T1000 (cell line): ENCODE measurements at regions not wholly inside any gene's neighbourhood (a gene's known extent, or its start where the extent isn't known, plus 50 kb on each side); places are given as distances from the start of the nearest gene placed in this dataset.

Experiments used
- DNase-seq: peaks from one replicate; lab custom pipeline; 2025; ENCODE audit warnings: mixed read lengths; lab: John Stamatoyannopoulos, UW

DNA sequence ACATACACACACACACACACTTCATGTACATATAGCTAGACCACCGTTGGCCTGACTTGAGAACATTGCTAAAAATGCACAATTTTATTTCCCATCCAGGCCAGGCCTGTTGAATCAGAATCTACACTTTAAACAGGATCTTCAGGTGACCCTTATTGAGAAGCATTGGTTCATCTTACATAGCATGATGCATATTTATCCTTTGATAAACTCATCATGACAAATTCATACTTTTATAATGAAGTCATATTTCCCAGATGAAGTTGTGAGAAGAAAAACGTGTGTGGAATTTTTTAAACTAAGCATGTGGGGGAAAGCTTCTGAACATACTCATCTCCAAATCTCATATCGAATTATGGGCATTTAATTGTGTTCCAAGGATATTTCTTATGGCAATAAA, 877.7 kb downstream of the MRPL39 start:
- no peak for DNase-seq

DNA sequence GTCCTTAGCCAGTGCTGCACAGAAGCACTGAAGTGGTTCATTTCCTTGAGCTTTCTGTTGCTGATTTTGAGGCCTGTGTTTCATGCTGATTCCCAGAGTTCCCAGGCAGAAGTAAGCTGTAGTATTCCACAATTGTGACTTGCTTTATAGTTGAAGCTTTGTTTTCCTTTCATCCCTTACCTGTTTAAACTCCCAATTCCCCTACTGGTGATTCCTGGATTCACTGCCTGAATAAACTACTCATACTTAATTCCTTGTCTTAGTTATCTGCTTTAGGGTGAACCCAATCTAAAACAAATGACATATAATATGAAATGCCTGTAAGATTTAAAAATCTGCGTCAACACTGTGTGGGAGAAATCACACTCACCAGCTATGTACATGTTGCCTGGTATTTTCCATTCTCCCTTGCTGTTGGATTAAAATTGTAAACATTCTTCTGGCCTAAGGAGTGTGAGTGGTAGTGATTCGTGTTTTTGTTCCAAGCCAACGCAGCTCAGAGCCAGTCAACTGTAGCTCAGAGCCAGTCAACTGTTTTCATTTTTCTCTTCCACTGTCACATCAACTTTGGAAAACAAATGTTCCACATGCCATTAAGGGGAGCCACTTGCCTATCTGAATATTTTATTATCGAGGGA, 879.4 kb downstream of the MRPL39 start:
- no peak for DNase-seq

GRCh38 chr21:24716281-24716918, 890.9 kb downstream of the MRPL39 start:
- no peak for DNase-seq

DNA sequence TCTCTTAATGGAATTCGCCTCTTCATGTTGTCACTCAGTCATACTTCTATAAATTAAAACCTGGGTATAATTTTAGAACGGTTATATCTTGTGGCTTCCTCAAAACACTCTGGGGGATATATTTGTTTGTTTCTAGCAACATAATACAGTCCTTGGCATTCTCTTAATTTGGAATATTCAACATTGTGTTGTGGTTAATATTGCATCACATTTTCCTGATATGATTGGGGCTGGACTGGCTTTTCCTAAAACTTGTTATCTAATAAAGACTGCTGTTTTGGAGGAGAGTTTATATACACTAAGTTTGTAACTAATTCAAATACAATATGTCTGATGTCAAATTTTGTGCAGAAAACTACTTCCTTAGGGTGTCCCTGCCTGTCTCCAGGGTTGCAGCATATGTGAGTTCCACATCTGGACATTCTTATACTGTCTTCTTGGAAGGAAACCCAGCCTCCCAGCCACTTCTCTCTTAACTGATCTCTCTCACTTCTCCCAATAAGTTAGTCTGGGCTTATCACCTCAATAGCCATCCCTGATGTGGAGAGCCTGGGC, 892.6 kb downstream of the MRPL39 start:
- no peak for DNase-seq

DNA sequence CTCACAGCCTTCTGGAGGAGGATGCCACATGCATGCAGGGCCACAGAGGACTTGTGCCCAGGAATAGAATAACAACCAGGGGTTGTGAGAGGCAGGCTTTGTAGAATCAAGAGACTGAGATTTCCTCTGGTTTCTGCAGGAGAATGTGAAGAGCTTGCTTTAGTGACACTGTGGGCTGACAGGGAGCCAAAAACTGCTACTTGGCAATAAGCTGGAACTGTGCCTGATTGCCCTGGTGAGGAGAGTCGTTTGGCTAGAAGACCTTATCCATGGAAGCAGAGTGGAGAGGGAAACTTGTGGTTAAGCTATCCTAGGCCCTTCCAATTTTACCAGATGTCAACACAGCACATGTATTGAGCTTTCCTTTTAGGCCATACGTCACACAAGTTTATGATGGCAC, 902.1 kb downstream of the MRPL39 start:
- DNase-seq = no peak

- DNase-seq = no peak
These were observed 913.5 kb downstream of the MRPL39 start for GRCh38 chr21:24693779-24694178.

- no peak for DNase-seq
These were observed 925.8 kb downstream of the MRPL39 start for GRCh38 chr21:24681456-24681855.

DNA sequence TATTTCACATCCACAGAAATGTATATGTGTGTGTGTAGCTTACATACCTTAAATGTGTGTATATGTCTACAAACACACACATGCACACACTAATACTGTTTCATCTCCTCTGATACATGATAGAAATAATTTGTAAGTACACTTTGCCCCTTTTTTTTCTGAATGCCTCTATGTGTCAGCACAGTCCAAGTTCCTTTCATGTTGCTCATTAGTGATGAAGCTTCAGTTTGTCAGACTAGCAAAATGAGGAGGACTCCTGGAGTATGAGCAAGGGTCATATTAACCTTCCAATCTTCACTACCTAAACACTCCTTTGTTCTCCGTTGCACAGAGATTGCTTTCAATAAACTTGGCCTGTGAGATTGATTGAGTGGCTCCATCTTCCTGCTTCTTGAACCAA, 935.4 kb downstream of the MRPL39 start:
- DNase-seq = no peak

GRCh38 chr21:24658926-24659325, 948.4 kb downstream of the MRPL39 start:
- DNase-seq = no peak

GRCh38 chr21:24658026-24658425, 949.3 kb downstream of the MRPL39 start:
- DNase-seq = no peak

DNA sequence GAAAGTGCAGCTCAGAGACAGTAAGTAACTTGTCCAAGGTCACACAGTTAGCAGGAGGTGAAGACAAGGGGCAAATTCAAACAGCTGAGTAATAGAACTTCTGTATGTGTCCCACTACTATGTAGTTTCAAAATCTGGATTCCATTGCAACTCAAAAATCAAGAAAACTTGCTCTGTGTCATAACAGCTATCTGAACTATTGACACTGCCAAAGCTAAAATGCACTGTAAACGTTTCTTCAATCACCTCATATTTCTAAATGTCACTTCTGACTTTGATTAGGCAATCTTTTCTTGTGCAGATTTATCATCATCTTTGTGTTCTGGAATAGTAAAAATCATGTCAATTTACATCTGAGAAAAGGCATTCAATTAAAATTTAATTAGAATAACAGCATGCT, 957.6 kb downstream of the MRPL39 start:
- DNase-seq = no peak

DNA sequence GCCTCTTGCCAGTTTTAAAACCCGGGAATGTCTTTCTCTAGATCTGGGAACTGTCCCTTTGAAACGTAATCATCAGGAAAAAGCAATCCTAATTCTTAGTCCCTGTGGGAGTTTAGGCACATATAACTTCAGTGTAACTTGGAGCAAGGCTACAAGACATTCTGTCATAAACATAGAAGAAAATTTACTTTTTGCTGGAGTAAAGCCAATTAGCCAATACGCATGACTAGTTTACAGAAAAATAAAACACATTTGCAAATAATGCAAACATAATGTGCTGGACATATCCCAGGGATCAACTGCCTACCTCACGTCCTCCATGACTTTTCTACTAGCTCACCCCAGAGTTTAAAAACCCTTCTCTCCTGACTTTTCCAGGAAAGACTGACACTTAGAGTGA, 970.6 kb downstream of the MRPL39 start:
- DNase-seq = no peak

GRCh38 chr21:24634749-24635148, 972.5 kb downstream of the MRPL39 start:
- DNase-seq = no peak

GRCh38 chr21:24628536-24628935, 978.7 kb downstream of the MRPL39 start:
- DNase-seq = no peak

GRCh38 chr21:24628046-24628445, 979.2 kb downstream of the MRPL39 start:
- DNase-seq = no peak

GRCh38 chr21:24617819-24618218, 989.5 kb downstream of the MRPL39 start:
- DNase-seq = no peak

DNA sequence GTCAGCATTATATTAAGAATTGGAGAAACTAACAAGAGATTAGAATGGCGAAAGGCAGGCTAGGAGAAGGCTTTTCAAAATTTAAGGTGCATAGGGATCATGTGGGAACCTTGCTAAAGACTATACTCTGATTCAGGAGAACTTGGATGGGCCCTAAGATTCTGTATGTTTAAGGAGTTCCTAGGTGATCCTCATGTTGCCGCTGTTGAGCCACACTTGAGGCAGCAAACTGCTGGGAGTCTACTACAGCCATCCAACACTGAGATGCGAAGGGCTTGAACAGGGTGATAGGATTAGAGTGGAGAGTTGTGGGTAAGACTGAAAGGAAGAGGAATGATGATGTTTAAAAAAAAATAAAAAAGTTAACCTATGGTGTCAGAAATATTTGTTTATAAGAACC, 1013.2 kb downstream of the MRPL39 start:
- no peak for DNase-seq

DNA sequence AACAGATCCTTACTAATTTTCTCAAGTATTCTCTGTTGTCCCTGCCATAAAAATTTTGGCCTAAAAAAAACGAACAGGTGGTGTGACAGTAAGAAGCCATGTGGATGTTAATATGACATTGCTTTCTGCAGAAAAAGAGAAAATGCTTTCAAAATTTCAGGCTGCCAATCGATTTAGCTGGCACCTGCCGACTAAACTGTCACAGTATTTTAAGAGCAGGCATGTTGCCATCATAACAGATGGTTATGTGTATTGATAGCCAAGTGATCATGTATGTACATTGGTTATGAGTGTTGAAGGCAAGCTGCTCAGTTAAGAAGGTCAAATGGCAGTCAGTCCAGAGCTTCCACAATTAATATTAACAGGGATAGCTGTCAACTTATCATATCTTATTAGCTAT, 1017.0 kb downstream of the MRPL39 start:
- DNase-seq = no peak

- DNase-seq = no peak
These were observed 1023.8 kb downstream of the MRPL39 start for GRCh38 chr21:24583473-24583872.

- DNase-seq = no peak
These were observed 1030.0 kb downstream of the MRPL39 start for GRCh38 chr21:24577301-24577700.

DNA sequence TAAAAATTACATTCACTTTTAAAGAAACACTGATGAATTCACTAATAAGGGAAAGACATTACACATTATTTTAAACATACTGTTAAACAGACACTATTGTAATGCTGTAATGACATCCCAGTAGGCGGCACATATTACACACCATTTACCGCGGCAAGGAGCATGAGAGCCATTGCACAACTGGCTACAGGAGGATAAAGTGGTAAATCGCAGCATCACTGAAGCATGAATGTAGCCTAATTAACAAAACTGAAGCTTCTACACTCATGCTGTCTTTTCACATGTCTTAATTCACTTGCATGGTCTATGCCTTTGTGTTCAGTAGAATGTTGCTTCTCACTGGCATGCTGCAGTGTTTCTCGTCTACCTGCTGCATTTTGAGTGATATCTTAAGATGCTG, 1046.0 kb downstream of the MRPL39 start:
- no peak for DNase-seq

- DNase-seq = no peak
These were observed 1054.8 kb downstream of the MRPL39 start for GRCh38 chr21:24552491-24552890.

DNA sequence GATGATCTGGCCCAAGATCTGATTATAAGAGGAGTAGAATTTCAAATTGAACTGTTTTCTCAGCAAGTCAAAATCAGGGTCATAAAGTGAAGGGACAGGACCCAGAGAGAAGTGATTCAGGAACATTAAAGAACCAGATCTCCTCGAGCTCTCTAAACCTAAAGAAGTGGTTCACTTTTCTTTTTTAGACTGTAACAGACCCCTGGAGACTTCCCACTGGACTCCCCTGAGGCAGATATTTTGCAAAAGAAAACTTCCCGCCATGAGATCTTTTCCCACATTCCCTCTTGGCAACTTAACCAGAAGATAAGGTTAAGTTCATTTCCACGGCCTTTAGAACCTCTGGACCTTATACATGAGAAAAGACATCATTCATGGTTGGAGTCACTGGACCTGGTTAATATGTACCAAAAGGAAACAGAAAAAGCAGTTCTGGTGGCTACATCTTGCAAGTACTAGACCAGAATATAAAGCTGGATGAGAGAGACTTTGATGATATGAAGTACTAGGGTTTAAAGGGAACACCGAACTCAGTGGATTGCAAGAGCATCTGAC, 1061.4 kb downstream of the MRPL39 start:
- DNase-seq = no peak
